K562 (cell line): ENCODE measurements at regions not wholly inside any gene's neighbourhood (a gene's known extent, or its start where the extent isn't known, plus 50 kb on each side); places are given as distances from the start of the nearest gene placed in this dataset.

Experiments
- GTF2E2 ChIP-seq: fragments of 200-800 bp; sonication (Bioruptor generic); IDR thresholded peaks from 2 replicates; pipeline ENCODE4 v1.6.1; 2016; ENCODE audit warnings: missing genetic modification characterization, missing compliant biosample characterization
- SAFB2 ChIP-seq: fragments of 200-400 bp; formaldehyde crosslinking; IDR thresholded peaks from 2 replicates; pipeline ENCODE4 v1.6.1; 2018; ENCODE audit warnings: borderline replicate concordance, low read length, low read depth, moderate library complexity; ENCODE audit not compliant: severe bottlenecking
- TF ChIP-seq, protein P1 (sequence below): sonication (generic); formaldehyde crosslinking; IDR thresholded peaks from 2 replicates; pipeline ENCODE4 v1.8.0; 2022; ENCODE audit warnings: mild to moderate bottlenecking, missing genetic modification reagents

GRCh38 chr2:117222809-117223208 is 591.7 kb upstream of the DDX18 start:
- TF ChIP-seq, protein P1, sequence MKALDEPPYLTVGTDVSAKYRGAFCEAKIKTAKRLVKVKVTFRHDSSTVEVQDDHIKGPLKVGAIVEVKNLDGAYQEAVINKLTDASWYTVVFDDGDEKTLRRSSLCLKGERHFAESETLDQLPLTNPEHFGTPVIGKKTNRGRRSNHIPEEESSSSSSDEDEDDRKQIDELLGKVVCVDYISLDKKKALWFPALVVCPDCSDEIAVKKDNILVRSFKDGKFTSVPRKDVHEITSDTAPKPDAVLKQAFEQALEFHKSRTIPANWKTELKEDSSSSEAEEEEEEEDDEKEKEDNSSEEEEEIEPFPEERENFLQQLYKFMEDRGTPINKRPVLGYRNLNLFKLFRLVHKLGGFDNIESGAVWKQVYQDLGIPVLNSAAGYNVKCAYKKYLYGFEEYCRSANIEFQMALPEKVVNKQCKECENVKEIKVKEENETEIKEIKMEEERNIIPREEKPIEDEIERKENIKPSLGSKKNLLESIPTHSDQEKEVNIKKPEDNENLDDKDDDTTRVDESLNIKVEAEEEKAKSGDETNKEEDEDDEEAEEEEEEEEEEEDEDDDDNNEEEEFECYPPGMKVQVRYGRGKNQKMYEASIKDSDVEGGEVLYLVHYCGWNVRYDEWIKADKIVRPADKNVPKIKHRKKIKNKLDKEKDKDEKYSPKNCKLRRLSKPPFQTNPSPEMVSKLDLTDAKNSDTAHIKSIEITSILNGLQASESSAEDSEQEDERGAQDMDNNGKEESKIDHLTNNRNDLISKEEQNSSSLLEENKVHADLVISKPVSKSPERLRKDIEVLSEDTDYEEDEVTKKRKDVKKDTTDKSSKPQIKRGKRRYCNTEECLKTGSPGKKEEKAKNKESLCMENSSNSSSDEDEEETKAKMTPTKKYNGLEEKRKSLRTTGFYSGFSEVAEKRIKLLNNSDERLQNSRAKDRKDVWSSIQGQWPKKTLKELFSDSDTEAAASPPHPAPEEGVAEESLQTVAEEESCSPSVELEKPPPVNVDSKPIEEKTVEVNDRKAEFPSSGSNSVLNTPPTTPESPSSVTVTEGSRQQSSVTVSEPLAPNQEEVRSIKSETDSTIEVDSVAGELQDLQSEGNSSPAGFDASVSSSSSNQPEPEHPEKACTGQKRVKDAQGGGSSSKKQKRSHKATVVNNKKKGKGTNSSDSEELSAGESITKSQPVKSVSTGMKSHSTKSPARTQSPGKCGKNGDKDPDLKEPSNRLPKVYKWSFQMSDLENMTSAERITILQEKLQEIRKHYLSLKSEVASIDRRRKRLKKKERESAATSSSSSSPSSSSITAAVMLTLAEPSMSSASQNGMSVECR (CRISPR knock-in tag): no peak
- TF ChIP-seq GTF2E2 (tag) (no peak), SAFB2 (no peak)
